SIG-M5 treated with dmso at 0.1 percent for 504 hours (cell line): ENCODE measurements at regions not wholly inside any gene's neighbourhood (a gene's known extent, or its start where the extent isn't known, plus 50 kb on each side); places are given as distances from the start of the nearest gene placed in this dataset.
"Not testable (repeated sequence)": the region's sequence is repeated elsewhere in the genome, so short reads cannot be mapped to it uniquely, and the experiment has no call there.

ENCODE experiments used
- DNase-seq: peaks from one replicate; lab custom pipeline; 2025; ENCODE audit not compliant: unreplicated experiment; lab: John Stamatoyannopoulos, UW

GRCh38 chr11:21625982-21626381, 566.9 kb upstream of the ANO5 start:
- peak; percentile 32 for DNase-seq

GRCh38 chr11:21628641-21629040, 564.2 kb upstream of the ANO5 start:
- no peak for DNase-seq

- DNase-seq = no peak
Observed at GRCh38 chr11:21630934-21631478, 561.9 kb upstream of the ANO5 start.

- DNase-seq = no peak
Observed at GRCh38 chr11:21631991-21632390, 560.9 kb upstream of the ANO5 start.

- no peak for DNase-seq
Observed at GRCh38 chr11:21634491-21634890, 558.4 kb upstream of the ANO5 start.

- DNase-seq = no peak
Observed at GRCh38 chr11:21634956-21635355, 557.9 kb upstream of the ANO5 start.

GRCh38 chr11:21635394-21636145, 557.3 kb upstream of the ANO5 start:
- no peak for DNase-seq

GRCh38 chr11:21636561-21636960, 556.3 kb upstream of the ANO5 start:
- no peak for DNase-seq

- no peak for DNase-seq
Observed at GRCh38 chr11:21640491-21640890, 552.4 kb upstream of the ANO5 start.

- no peak for DNase-seq
Observed at GRCh38 chr11:21641869-21642268, 551.0 kb upstream of the ANO5 start.

- no peak for DNase-seq
Observed at GRCh38 chr11:21646351-21646750, 546.5 kb upstream of the ANO5 start.

- no peak for DNase-seq
Observed at GRCh38 chr11:21650961-21651360, 541.9 kb upstream of the ANO5 start.

GRCh38 chr11:21653951-21654421, 538.9 kb upstream of the ANO5 start:
- no peak for DNase-seq

- DNase-seq = no peak
Observed at GRCh38 chr11:21656065-21656464, 536.8 kb upstream of the ANO5 start.

- DNase-seq = no peak
Observed at GRCh38 chr11:21658654-21659193, 534.2 kb upstream of the ANO5 start.

GRCh38 chr11:21659377-21659776, 533.5 kb upstream of the ANO5 start:
- not testable (repeated sequence) for DNase-seq

GRCh38 chr11:21659961-21660360, 532.9 kb upstream of the ANO5 start:
- DNase-seq = no peak

GRCh38 chr11:21675049-21675616, 517.8 kb upstream of the ANO5 start:
- DNase-seq = no peak

- DNase-seq = no peak
Observed at GRCh38 chr11:21687643-21688042, 505.2 kb upstream of the ANO5 start.

GRCh38 chr11:21704539-21704938, 488.3 kb upstream of the ANO5 start:
- no peak for DNase-seq

- no peak for DNase-seq
Observed at GRCh38 chr11:21707116-21707739, 485.7 kb upstream of the ANO5 start.

- no peak for DNase-seq
Observed at GRCh38 chr11:21710809-21711208, 482.1 kb upstream of the ANO5 start.
